ENCODE measurements at regions not wholly inside any gene's neighbourhood (a gene's known extent, or its start where the extent isn't known, plus 50 kb on each side); places are given as distances from the start of the nearest gene placed in this dataset.
"Not testable (repeated sequence)": the region's sequence is repeated elsewhere in the genome, so short reads cannot be mapped to it uniquely, and the experiment has no call there.

DNA sequence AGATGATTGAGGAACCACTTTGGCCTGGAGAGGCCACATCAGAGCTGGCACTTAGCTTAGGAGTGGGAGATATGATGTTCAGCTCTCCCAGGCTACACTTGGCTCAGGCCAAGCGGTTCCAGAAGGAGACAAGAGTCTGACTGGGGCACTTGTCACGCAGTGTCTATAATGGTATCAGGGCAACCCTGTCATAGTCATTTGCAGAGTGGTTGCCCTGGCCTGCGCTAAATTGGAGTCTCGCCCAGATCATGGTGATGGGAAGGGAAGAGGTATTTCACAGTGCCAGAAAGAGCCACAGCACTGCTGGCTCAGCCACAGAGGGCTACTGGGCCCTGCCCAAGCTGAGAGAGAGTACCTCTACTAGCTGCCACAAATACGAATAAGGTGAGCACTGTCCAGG is 186.9 kb upstream of the CRBN start:
- H3K27ac ChIP-seq (ENCODE audit: insufficient read depth, low read length, poor library complexity, severe bottlenecking) = no peak overlapping the region
- Mint-ChIP-seq H3K9me3 (peaks cover 0 to 8% (median 3%) of the 10 kb centered on the region in 7 donors), H3K4me3 (no peak overlapping the region), H3K36me3 (no peaks in the 10 kb centered on the region), H3K4me1 (no peaks in the 10 kb centered on the region), H3K27me3 (no peaks in the 10 kb centered on the region), H3K27ac (no peak overlapping the region)
- no peaks in the 10 kb centered on the region for H3K4me1 ChIP-seq (ENCODE audit: control insufficient read depth, insufficient read depth, low read length, poor library complexity, severe bottlenecking)
- DNase-seq = no peak
- no peaks in the 10 kb centered on the region for H3K36me3 ChIP-seq (ENCODE audit: control insufficient read depth, insufficient read depth, low read length)
- ATAC-seq (ENCODE audit: low read depth in 2 of 2) = no peak
- H3K4me3 ChIP-seq (ENCODE audit: low read depth, low read length) = no peak overlapping the region
- H3K9me3 ChIP-seq (ENCODE audit: control insufficient read depth in 2 of 2, low read length in 2 of 2) = no peaks in the 10 kb centered on the region
- H3K27me3 ChIP-seq (ENCODE audit: control insufficient read depth, insufficient read depth, low read length) = no peaks in the 10 kb centered on the region

DNA sequence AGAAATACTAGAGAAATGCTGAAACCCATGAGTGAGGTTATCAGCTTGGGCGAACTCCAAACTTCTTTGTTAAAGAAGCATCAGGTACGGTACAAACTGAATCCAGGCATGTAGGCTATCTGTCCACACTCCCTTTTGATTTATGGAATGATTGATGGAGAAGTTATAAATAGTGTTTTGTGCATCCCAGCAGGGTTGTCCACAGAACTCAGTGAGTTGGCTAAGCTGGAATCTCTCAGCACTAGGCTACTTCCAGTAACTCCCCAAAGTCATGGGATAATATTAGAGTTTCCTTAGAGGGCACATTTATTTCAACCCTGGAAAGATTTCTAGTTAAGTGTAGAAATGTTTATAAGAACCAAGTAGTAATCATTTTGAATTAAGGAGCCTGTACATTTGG is 186.2 kb upstream of the CRBN start:
- no peak overlapping the region for H3K27ac ChIP-seq (ENCODE audit: insufficient read depth, low read length, poor library complexity, severe bottlenecking)
- Mint-ChIP-seq H3K27ac (no peak overlapping the region), H3K36me3 (no peaks in the 10 kb centered on the region), H3K27me3 (no peaks in the 10 kb centered on the region), H3K4me3 (no peak overlapping the region), H3K4me1 (no peaks in the 10 kb centered on the region), H3K9me3 (peaks cover 0 to 8% (median 1%) of the 10 kb centered on the region in 7 donors)
- H3K9me3 ChIP-seq (ENCODE audit: control insufficient read depth in 2 of 2, low read length in 2 of 2) = no peaks in the 10 kb centered on the region
- DNase-seq (no peak), ATAC-seq (ENCODE audit: low read depth in 2 of 2) (no peak)
- no peaks in the 10 kb centered on the region for H3K4me1 ChIP-seq (ENCODE audit: control insufficient read depth, insufficient read depth, low read length, poor library complexity, severe bottlenecking)
- H3K27me3 ChIP-seq (ENCODE audit: control insufficient read depth, insufficient read depth, low read length) = no peaks in the 10 kb centered on the region
- no peak overlapping the region for H3K4me3 ChIP-seq (ENCODE audit: low read depth, low read length)
- H3K36me3 ChIP-seq (ENCODE audit: control insufficient read depth, insufficient read depth, low read length) = no peaks in the 10 kb centered on the region

DNA sequence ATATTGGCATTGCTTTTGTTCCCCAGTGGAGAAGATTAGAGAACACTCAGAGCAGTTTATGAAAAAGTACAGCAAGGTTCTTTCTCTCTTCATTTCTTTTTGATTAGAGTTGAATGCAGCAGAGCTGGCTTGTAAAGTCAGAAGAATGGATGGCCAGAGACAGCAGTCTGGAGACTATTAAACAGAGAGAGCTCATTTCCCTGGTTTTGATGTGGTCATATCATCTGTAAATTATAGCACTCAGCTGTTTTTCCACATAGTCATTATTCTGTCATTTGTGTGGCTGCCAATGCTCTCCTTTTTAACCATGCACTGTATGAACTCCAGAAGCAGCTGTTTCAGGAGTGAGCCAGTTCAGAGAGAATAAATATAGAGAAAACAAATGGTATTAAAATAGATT is 177.4 kb upstream of the CRBN start:
- ATAC-seq (ENCODE audit: low read depth in 2 of 2) (no peak), DNase-seq (no peak)
- H3K36me3 ChIP-seq (ENCODE audit: control insufficient read depth, insufficient read depth, low read length) = no peaks in the 10 kb centered on the region
- H3K9me3 Mint-ChIP-seq = peaks cover 0 to 5% (median 2%) of the 10 kb centered on the region in 7 donors
- no peaks in the 10 kb centered on the region for H3K36me3 Mint-ChIP-seq
- H3K4me1 Mint-ChIP-seq = peaks cover 0 to 5% (median 0%) of the 10 kb centered on the region in 4 donors
- no peak overlapping the region for H3K4me3 Mint-ChIP-seq
- H3K27ac Mint-ChIP-seq = no peak overlapping the region
- no peak overlapping the region for H3K27ac ChIP-seq (ENCODE audit: insufficient read depth, low read length, poor library complexity, severe bottlenecking)
- H3K9me3 ChIP-seq (ENCODE audit: control insufficient read depth in 2 of 2, low read length in 2 of 2) = no peaks in the 10 kb centered on the region
- no peaks in the 10 kb centered on the region for H3K27me3 ChIP-seq (ENCODE audit: control insufficient read depth, insufficient read depth, low read length)
- no peak overlapping the region for H3K4me3 ChIP-seq (ENCODE audit: low read depth, low read length)
- no peaks in the 10 kb centered on the region for H3K4me1 ChIP-seq (ENCODE audit: control insufficient read depth, insufficient read depth, low read length, poor library complexity, severe bottlenecking)
- H3K27me3 Mint-ChIP-seq = no peaks in the 10 kb centered on the region

DNA sequence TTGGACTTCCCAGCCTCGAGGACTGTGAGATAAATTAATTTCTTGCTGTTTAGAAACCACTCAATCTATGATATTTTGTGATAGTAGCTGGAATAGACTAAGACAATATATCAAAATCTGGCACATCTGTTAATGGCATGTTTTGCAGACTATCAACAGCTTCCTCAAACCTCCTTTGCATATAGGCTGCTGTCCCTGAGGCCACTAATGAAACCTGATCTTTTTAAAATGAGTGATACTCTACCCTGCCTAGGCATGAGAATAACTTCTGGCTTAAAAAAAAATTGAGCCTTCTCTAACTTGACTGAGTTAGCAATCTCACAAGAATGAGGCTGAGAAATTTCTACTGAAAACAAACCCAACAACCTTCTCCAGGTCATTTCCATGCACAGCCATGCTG is 176.0 kb upstream of the CRBN start:
- no peak overlapping the region for H3K27ac Mint-ChIP-seq
- H3K36me3 Mint-ChIP-seq = no peaks in the 10 kb centered on the region
- Histone ChIP-seq H3K4me3 (ENCODE audit: low read depth, low read length) (no peak overlapping the region), H3K36me3 (ENCODE audit: control insufficient read depth, insufficient read depth, low read length) (no peaks in the 10 kb centered on the region), H3K9me3 (ENCODE audit: control insufficient read depth in 2 of 2, low read length in 2 of 2) (no peaks in the 10 kb centered on the region), H3K4me1 (ENCODE audit: control insufficient read depth, insufficient read depth, low read length, poor library complexity, severe bottlenecking) (no peaks in the 10 kb centered on the region), H3K27ac (ENCODE audit: insufficient read depth, low read length, poor library complexity, severe bottlenecking) (no peak overlapping the region), H3K27me3 (ENCODE audit: control insufficient read depth, insufficient read depth, low read length) (no peaks in the 10 kb centered on the region)
- peaks cover 0 to 5% (median 0%) of the 10 kb centered on the region in 4 donors for H3K4me1 Mint-ChIP-seq
- no peaks in the 10 kb centered on the region for H3K27me3 Mint-ChIP-seq
- no peak overlapping the region for H3K4me3 Mint-ChIP-seq
- no peak for ATAC-seq (ENCODE audit: low read depth in 2 of 2)
- DNase-seq = no peak
- H3K9me3 Mint-ChIP-seq = peaks cover 0 to 5% (median 3%) of the 10 kb centered on the region in 7 donors

DNA sequence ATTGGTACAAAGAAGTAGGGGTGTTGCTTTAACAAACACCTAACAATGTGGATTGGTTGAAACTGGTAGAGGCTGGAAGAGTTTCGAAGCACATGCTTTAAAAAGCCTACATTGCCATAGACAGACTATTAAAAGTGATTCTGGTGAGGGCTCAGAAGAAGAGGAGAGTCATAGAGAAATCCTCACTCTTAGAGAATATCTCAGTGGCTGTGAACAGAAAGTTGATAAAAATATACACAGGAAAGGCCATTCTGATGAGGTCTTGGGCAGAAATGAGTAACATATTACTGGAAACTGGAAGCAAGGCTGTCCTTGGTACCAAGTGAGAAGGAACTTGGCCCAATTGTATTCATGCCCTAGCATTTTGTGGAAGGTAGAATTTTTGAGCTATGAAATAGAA is 173.7 kb upstream of the CRBN start:
- no peak overlapping the region for H3K4me3 Mint-ChIP-seq
- ATAC-seq (ENCODE audit: low read depth in 2 of 2) = no peak

DNA sequence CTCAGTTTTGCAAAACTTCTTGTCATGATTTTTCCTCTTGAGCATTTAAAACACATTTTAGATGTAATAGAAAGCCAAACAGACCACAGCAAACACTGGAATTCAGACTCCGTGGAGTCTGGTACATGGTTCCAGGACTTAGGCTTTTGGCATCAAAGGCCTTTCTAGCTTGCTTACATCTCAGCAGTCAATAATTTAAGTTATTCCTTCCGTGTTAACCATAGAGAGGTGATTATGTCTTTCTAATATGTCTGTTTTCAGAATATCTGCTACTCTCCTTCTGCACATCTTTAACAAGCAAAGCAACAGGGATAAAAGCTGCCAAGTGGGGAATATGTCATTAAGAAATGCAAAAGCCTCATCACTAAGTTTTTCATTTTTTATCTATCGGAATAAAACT is 171.7 kb upstream of the CRBN start:
- H3K27ac Mint-ChIP-seq = no peak overlapping the region
- peaks cover 0 to 5% (median 0%) of the 10 kb centered on the region in 4 donors for H3K4me1 Mint-ChIP-seq
- no peak overlapping the region for H3K4me3 ChIP-seq (ENCODE audit: low read depth, low read length)
- no peaks in the 10 kb centered on the region for H3K4me1 ChIP-seq (ENCODE audit: control insufficient read depth, insufficient read depth, low read length, poor library complexity, severe bottlenecking)
- DNase-seq = no peak
- no peak overlapping the region for H3K27ac ChIP-seq (ENCODE audit: insufficient read depth, low read length, poor library complexity, severe bottlenecking)
- H3K9me3 Mint-ChIP-seq = peaks cover 0 to 9% (median 3%) of the 10 kb centered on the region in 7 donors
- no peaks in the 10 kb centered on the region for H3K27me3 Mint-ChIP-seq
- no peaks in the 10 kb centered on the region for H3K27me3 ChIP-seq (ENCODE audit: control insufficient read depth, insufficient read depth, low read length)
- no peaks in the 10 kb centered on the region for H3K36me3 ChIP-seq (ENCODE audit: control insufficient read depth, insufficient read depth, low read length)
- H3K36me3 Mint-ChIP-seq = no peaks in the 10 kb centered on the region
- H3K4me3 Mint-ChIP-seq = no peak overlapping the region
- no peaks in the 10 kb centered on the region for H3K9me3 ChIP-seq (ENCODE audit: control insufficient read depth in 2 of 2, low read length in 2 of 2)
- no peak for ATAC-seq (ENCODE audit: low read depth in 2 of 2)

More for the DNA sequence above, 173.7 kb upstream of the CRBN start:
- Histone ChIP-seq H3K27me3 (ENCODE audit: control insufficient read depth, insufficient read depth, low read length) (no peaks in the 10 kb centered on the region), H3K4me1 (ENCODE audit: control insufficient read depth, insufficient read depth, low read length, poor library complexity, severe bottlenecking) (no peaks in the 10 kb centered on the region), H3K9me3 (ENCODE audit: control insufficient read depth in 2 of 2, low read length in 2 of 2) (no peaks in the 10 kb centered on the region), H3K36me3 (ENCODE audit: control insufficient read depth, insufficient read depth, low read length) (no peaks in the 10 kb centered on the region), H3K4me3 (ENCODE audit: low read depth, low read length) (no peak overlapping the region), H3K27ac (ENCODE audit: insufficient read depth, low read length, poor library complexity, severe bottlenecking) (no peak overlapping the region)
- Mint-ChIP-seq H3K27me3 (no peaks in the 10 kb centered on the region), H3K4me1 (peaks cover 0 to 5% (median 0%) of the 10 kb centered on the region in 4 donors), H3K36me3 (no peaks in the 10 kb centered on the region), H3K27ac (no peak overlapping the region), H3K9me3 (peaks cover 0 to 9% (median 3%) of the 10 kb centered on the region in 7 donors)
- no peak for DNase-seq

DNA sequence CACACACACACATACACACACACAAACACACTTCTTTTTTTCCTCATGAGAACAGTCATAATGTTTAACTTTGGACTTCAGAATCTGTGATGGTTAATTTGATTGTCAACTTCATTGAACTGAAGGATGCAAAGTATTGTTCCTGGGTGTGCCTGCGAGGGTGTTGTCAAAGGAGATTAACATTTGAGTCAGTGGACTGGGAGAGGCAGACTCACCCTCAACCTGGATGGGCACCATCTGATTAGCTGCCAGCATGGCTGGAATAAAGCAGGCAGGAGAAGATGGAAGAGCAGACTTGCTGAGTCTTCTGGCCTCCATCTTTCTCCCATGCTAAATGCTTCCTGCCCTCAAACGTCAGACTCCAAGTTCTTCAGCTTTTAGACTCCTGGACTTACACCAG is 167.6 kb upstream of the CRBN start:
- DNase-seq; H3K4me3 ChIP-seq (ENCODE audit: low read depth, low read length); H3K4me3 Mint-ChIP-seq; H3K36me3 Mint-ChIP-seq; H3K27ac Mint-ChIP-seq; H3K27me3 Mint-ChIP-seq; H3K9me3 ChIP-seq (ENCODE audit: control insufficient read depth in 2 of 2, low read length in 2 of 2); H3K4me1 Mint-ChIP-seq; ATAC-seq (ENCODE audit: low read depth in 2 of 2); H3K4me1 ChIP-seq (ENCODE audit: control insufficient read depth, insufficient read depth, low read length, poor library complexity, severe bottlenecking); H3K27me3 ChIP-seq (ENCODE audit: control insufficient read depth, insufficient read depth, low read length); H3K9me3 Mint-ChIP-seq; H3K27ac ChIP-seq (ENCODE audit: insufficient read depth, low read length, poor library complexity, severe bottlenecking); H3K36me3 ChIP-seq (ENCODE audit: control insufficient read depth, insufficient read depth, low read length): not testable (repeated sequence)

DNA sequence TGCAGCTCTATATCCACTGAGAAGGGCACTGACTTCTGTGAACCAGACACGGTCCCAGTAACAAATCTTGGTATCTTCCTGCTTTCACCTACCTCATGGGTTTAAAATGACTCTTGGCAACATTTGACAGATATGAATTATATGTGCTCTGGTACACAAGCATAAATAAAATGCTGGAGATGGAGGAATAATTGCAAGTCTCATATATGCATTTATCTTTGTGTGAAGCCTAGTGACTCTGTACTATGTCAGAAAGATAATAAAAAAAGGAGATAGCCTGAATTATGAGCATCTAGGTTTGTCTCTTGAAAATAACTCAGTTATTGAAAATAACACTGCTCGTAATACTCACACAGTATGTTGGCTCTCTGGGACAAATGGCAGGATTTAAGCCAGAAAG is 167.1 kb upstream of the CRBN start:
- Histone ChIP-seq H3K9me3 (ENCODE audit: control insufficient read depth in 2 of 2, low read length in 2 of 2) (no peaks in the 10 kb centered on the region), H3K4me3 (ENCODE audit: low read depth, low read length) (no peak overlapping the region), H3K27ac (ENCODE audit: insufficient read depth, low read length, poor library complexity, severe bottlenecking) (no peak overlapping the region), H3K27me3 (ENCODE audit: control insufficient read depth, insufficient read depth, low read length) (no peaks in the 10 kb centered on the region), H3K36me3 (ENCODE audit: control insufficient read depth, insufficient read depth, low read length) (no peaks in the 10 kb centered on the region), H3K4me1 (ENCODE audit: control insufficient read depth, insufficient read depth, low read length, poor library complexity, severe bottlenecking) (no peaks in the 10 kb centered on the region)
- H3K4me3 Mint-ChIP-seq = no peak overlapping the region
- H3K9me3 Mint-ChIP-seq = peaks cover 0 to 9% (median 3%) of the 10 kb centered on the region in 7 donors
- no peaks in the 10 kb centered on the region for H3K4me1 Mint-ChIP-seq
- ATAC-seq (ENCODE audit: low read depth in 2 of 2) = no peak
- no peak for DNase-seq
- no peak overlapping the region for H3K27ac Mint-ChIP-seq
- no peaks in the 10 kb centered on the region for H3K36me3 Mint-ChIP-seq
- no peaks in the 10 kb centered on the region for H3K27me3 Mint-ChIP-seq
